GM20431 (cell line): ENCODE measurements at regions not wholly inside any gene's neighbourhood (a gene's known extent, or its start where the extent isn't known, plus 50 kb on each side); places are given as distances from the start of the nearest gene placed in this dataset.
"Not testable (repeated sequence)": the region's sequence is repeated elsewhere in the genome, so short reads cannot be mapped to it uniquely, and the experiment has no call there.

Source experiments
- in situ Hi-C: fragments of 300-500 bp; cut with MseI, MboI; formaldehyde crosslinking; loops from one replicate; pipeline ENCODE4 v1.15.0; 2020; ENCODE audit warnings: low sequenced_read_pairs; ENCODE audit not compliant: unreplicated experiment

DNA sequence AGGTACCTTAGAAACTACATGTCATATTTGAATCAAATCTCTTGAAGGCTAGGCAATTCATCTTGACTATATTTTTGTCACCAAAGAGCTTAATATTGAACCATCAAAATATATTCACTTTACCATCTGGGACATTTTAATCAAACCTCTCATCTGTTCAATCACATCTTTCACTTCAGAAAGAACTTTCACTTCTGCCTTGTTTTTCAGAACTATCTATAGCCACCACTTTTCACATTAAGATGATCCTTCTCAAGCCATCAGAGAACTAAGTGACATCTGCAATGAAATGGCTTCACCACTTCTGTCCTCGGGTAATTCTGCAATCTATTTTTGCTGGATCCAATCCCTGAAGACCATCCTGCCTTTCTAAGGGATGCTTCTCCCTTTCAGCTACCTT lies 57.8 kb downstream of the OR2B2 start:
- in situ Hi-C loops = no loop called here

- in situ Hi-C loops = no loop called here
These were observed 60.8 kb downstream of the OR2B2 start for GRCh38 chr6:27851440-27851839.

- in situ Hi-C loops = not testable (repeated sequence)
These were observed 63.2 kb downstream of the OR2B2 start for GRCh38 chr6:27849001-27849400.

DNA sequence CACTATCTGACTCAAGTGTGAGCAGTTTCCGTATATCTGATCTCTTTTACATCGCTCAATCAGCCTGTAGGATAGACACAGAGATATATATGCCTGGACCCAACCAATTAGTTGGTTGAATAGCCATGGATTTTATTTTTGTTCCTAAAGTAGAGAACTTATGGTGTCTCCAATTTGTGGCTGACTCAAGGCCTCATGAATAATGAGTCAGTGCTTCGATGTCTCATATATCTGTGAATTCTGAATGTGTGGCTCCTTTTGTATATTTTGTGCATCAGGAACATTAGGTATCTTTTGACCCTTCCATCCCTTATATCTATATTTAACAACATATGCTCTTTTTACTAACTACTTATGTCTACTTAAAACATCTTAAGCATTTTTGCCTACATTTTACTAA lies 64.5 kb downstream of the OR2B2 start:
- in situ Hi-C loops = no loop called here

- in situ Hi-C loops = no loop called here
These were observed 71.6 kb downstream of the OR2B2 start for GRCh38 chr6:27840572-27840971.

GRCh38 chr6:27839626-27840475 lies 72.3 kb downstream of the OR2B2 start:
- in situ Hi-C loops = no loop called here

DNA sequence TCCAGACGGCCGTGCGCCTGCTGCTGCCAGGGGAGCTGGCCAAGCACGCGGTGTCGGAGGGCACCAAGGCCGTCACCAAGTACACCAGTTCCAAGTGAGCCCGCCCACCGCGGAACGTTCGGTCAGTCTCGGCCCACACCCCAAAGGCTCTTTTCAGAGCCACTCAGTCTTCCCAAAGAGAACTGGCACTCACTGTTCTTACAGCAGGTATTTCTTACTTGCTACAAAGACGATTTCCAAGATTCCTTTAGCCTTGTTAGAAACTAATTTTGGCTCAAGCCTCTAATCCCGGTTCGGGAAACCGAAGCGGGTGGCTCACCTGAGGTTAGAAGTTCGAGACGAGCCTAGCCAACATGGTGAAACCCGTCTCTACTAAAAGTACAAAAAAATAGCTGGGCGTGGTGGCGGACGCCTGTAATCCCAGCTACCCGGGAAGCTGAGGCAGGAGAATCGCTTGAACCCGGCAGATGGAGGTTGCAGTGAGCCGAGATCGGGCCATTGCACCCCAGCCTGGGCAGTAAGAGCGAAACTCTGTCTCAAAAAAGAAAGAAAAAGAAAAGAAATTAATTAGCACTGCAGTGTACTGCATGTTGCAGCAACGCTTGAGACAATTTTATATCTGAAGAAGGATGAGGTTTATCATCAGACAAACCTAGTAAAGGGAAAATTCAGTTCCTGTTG lies 73.1 kb downstream of the OR2B2 start:
- in situ Hi-C loops = no loop called here

- in situ Hi-C loops = no loop called here
These were observed 73.9 kb downstream of the OR2B2 start for GRCh38 chr6:27838058-27838944.

DNA sequence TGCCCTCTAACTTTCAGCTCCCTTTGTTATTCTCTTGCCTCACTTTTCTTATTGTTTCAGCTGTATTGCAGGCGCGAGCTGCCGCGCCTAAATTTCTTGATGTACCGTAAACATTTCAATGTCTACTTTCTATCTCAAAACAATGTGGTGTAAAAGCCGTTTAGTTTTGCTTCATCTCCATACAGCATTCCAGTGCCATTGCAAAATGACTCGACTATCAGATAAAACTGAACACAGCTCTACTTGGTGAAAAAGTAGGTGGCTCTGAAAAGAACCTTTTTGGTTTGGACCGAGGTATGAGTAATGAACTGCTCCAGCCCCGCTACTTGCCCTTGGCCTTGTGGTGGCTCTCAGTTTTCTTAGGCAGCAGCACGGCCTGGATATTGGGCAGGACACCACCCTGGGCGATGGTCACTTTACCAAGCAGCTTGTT lies 74.6 kb downstream of the OR2B2 start:
- in situ Hi-C loops = no loop called here

- in situ Hi-C loops = no loop called here
These were observed 75.2 kb downstream of the OR2B2 start for GRCh38 chr6:27836783-27837624.

DNA sequence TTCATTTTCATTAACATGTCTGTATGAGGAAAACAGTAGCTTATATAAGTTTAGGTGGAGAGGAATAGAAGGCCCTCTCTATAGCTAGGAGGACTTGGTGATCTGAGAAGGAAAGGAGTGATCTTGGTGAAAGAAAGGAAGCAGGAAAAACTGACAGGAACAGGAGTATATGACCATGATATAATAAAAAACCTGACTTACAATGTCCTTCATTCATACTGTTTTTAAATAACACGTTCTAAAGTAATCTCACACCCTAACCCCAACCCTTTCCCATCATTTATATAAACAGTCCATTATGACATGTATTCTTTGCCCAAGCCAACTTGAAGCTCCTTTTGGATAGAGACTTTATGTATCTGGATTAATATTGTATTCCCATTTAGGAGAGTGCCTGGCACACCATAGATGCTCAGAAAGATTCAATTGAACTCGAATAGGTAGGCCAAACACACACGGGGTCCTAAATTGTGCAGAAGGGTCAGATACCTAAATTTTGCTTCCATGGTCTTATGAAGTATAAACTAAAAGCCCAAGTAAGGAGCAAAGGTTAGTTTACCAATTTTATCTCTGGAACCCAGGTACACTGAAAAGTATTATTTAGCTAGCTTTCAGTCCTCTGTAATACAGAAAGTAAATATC lies 75.9 kb downstream of the OR2B2 start:
- in situ Hi-C loops = no loop called here

- in situ Hi-C loops = loop anchor here (5.0 kb wide), 1 partner anchor 32 kb away; a partner anchor contains a TSS
These were observed 77.2 kb downstream of the OR2B2 start for GRCh38 chr6:27834879-27835549.

DNA sequence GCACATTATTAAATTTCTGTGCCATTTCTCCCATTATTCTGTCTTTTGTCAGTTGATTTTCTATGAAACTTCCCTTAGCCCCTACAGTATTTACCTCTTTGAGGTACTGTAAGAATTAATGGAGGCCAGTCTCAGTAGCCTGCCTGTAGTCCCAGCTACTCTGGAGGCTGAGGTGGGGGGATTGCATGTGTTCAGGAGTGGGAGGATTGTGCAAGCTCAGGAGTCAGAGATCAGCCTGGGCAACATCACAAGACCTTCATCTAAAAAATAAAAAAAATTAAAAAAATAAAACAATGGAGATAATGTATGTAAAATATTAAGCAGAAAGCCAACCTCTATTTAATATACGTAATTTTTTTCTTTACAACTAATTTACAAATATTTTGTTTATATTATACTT lies 77.8 kb downstream of the OR2B2 start:
- in situ Hi-C loops = loop anchor here (5.0 kb wide), 1 partner anchor 33 kb away; a partner anchor contains a TSS

DNA sequence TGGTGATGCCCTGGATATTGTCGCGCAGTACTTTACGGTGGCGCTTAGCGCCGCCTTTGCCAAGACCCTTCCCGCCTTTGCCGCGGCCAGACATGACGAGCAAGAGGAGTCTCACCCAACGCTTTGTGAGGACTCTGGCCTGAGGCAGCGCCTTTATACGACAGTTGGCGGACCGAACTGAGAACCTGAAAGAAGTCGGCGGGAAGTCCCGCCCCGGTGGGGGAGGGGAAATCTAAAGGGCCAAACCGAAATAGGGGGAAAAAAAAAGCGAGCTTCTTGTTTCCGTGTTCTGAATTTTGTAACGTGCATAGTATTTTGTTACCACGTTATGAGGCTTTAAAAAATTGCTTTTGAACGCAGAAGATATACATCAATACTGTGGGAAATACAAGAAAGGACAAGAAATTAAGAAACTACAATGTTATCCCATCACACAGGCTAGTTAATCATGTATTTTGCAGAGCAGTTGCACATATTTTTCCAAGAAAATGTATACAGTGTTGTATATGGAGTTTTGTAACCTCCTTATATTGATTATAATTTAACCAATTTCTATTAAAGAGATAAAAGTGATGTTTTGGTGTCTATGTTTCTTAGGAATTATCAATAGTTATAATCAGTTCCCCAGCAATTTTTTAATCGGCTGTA lies 80.6 kb downstream of the OR2B2 start:
- in situ Hi-C loops = loop anchor here (5.0 kb wide), 1 partner anchor 36 kb away; a partner anchor contains a TSS

DNA sequence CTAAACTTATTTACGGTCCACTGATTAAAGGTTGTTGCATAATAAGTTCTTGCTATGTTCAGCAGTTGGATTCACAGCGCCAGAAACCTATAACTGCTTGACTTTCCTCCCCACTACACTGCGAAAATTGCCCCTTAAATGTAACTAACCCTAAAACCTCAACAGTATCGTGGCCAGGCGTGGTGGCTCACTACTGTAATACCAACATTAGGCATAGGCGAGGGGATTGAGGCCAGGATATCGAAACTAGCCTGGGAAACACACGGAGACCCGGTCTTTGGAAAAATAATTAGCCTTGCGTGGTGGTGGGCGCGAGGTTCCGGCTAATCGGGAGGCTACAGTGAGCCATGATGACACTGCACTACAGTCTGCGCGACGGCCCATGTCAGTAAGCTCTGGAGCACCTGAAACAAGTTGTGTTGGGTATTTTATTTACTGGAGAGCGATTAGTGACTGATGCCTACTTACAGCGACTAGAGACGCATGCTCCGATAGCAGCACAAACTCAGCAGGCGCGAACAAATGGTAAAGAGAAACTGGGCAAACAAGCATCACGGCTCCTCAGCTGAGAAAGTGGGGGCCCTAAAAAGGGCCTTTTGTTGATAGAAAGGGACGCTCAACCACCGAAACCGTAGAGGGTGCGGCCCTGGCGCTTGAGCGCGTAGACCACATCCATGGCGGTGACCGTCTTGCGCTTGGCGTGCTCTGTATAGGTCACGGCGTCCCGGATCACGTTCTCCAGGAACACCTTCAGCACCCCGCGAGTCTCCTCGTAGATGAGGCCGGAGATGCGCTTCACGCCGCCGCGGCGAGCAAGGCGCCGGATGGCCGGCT lies 81.4 kb downstream of the OR2B2 start:
- in situ Hi-C loops = loop anchor here (5.0 kb wide), 1 partner anchor 36 kb away; a partner anchor contains a TSS

GRCh38 chr6:27830212-27830599 lies 82.0 kb downstream of the OR2B2 start:
- in situ Hi-C loops = loop anchor here (5.0 kb wide), 1 partner anchor 37 kb away; a partner anchor contains a TSS
